A673 (cell line): ENCODE measurements at regions not wholly inside any gene's neighbourhood (a gene's known extent, or its start where the extent isn't known, plus 50 kb on each side); places are given as distances from the start of the nearest gene placed in this dataset.

Experiments used
- BruUV-seq: library from RNA; stranded (reverse); fragments of 400-500 nt; replicated peaks from 2 replicates; lab custom pipeline; 2021; lab: Mats Ljungman, UMichigan
- CTCF ChIA-PET: fragments of 300-600 bp; sonication (Branson Sonifier 250); formaldehyde crosslinking; loops from one replicate; lab custom pipeline; 2022; ENCODE audit warnings: antibody characterized with exemption; lab: Charles Lee
- POLR2A ChIA-PET: fragments of 300-600 bp; sonication (Branson Sonifier 250); formaldehyde crosslinking; loops from one replicate; lab custom pipeline; 2022; ENCODE audit warnings: antibody characterized with exemption; ENCODE audit not compliant: low non-redundant PET; lab: Charles Lee
- DNase-seq: peaks from one replicate; pipeline ENCODE4 v3.0.0-alpha.2; 2015; ENCODE audit warnings: low spot score
- H3K27ac ChIP-seq: fragments of 200-600 bp; sonication (generic); 2 replicates; pipeline ENCODE4 v1.5.1; 2016; ENCODE audit warnings: mixed run types, low read depth, mild to moderate bottlenecking, mixed read lengths, antibody characterized with exemption, low read length; ENCODE audit not compliant: poor library complexity, severe bottlenecking
- H3K27me3 ChIP-seq: fragments of 200-600 bp; sonication (generic); replicated peaks from 2 replicates; pipeline ENCODE4 v1.6.1; 2017; ENCODE audit warnings: mixed run types, low read depth, mild to moderate bottlenecking, mixed read lengths, antibody characterized with exemption, low read length; ENCODE audit not compliant: insufficient read depth, poor library complexity
- H3K36me3 ChIP-seq: fragments of 200-600 bp; sonication (generic); 2 replicates; pipeline ENCODE4 v1.6.1; 2016; ENCODE audit warnings: mixed run types, mild to moderate bottlenecking, mixed read lengths, antibody characterized with exemption, low read length; ENCODE audit not compliant: insufficient read depth, poor library complexity, severe bottlenecking
- H3K4me1 ChIP-seq: fragments of 200-600 bp; sonication (generic); 2 replicates; pipeline ENCODE4 v1.6.1; 2017; ENCODE audit warnings: mixed run types, mild to moderate bottlenecking, mixed read lengths, antibody characterized with exemption, low read length; ENCODE audit not compliant: insufficient read depth, poor library complexity, severe bottlenecking
- H3K4me3 ChIP-seq: fragments of 200-600 bp; sonication (generic); 2 replicates; pipeline ENCODE4 v1.5.1; 2016; ENCODE audit warnings: low read depth, mixed run types, mild to moderate bottlenecking, mixed read lengths, low read length; ENCODE audit not compliant: poor library complexity, severe bottlenecking
- H3K9me3 ChIP-seq: fragments of 200-600 bp; sonication (generic); 2 replicates; pipeline ENCODE4 v1.6.1; 2016; ENCODE audit warnings: mixed run types, low read depth, mild to moderate bottlenecking, mixed read lengths, antibody characterized with exemption, low read length; ENCODE audit not compliant: poor library complexity, severe bottlenecking
- EZH2 ChIP-seq: fragments of 200-600 bp; sonication (generic); IDR thresholded peaks from 2 replicates; pipeline ENCODE4 v1.6.1; 2017; ENCODE audit warnings: borderline replicate concordance, low read depth, mild to moderate bottlenecking, mixed read lengths, antibody characterized with exemption, low read length; ENCODE audit not compliant: poor library complexity, severe bottlenecking
- intact Hi-C: fragments of 100-400 bp; cut with micrococcal nuclease; formaldehyde crosslinking; loops from one replicate; pipeline ENCODE4 v1.10.0; 2022; ENCODE audit not compliant: unreplicated experiment
- TF ChIP-seq, protein P1 (sequence below): fragments of 300-800, 200-600 bp; sonication (generic); conservative IDR thresholded peaks from 2 replicates; pipeline ENCODE4 v1.5.1; 2017; ENCODE audit warnings: low read depth, mild to moderate bottlenecking, antibody characterized with exemption, low read length, moderate library complexity, mixed read lengths

DNA sequence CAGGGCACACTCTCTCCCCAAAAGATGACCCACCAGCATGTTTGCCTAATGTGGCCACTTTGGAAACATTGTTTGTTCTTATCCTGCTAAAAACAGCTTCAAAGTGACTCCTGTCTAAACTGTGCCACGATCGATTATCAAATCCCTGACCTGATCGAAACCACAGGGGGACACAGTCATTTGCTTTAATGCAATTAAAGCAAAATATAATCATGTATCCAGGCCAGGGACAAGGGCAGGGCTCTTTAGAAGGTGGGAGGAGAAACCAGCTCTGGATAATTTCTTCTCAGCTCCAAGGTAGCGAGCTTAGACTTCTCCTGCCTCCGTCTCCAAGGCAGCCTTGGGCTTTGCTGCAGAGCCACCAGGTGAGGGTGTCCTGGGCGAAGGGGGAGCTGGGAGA, 95.0 kb upstream of the HAND1 start:
- H3K4me1 ChIP-seq = no peaks in the 10 kb centered on the region
- TF ChIP-seq, protein P1, sequence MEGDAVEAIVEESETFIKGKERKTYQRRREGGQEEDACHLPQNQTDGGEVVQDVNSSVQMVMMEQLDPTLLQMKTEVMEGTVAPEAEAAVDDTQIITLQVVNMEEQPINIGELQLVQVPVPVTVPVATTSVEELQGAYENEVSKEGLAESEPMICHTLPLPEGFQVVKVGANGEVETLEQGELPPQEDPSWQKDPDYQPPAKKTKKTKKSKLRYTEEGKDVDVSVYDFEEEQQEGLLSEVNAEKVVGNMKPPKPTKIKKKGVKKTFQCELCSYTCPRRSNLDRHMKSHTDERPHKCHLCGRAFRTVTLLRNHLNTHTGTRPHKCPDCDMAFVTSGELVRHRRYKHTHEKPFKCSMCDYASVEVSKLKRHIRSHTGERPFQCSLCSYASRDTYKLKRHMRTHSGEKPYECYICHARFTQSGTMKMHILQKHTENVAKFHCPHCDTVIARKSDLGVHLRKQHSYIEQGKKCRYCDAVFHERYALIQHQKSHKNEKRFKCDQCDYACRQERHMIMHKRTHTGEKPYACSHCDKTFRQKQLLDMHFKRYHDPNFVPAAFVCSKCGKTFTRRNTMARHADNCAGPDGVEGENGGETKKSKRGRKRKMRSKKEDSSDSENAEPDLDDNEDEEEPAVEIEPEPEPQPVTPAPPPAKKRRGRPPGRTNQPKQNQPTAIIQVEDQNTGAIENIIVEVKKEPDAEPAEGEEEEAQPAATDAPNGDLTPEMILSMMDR = no peak
- TF ChIP-seq EZH2 = no peak
- CTCF ChIA-PET = no interaction called here
- no peaks in the 10 kb centered on the region for H3K36me3 ChIP-seq
- BruUV-seq = no TSS peak
- intact Hi-C loops = no loop called here
- DNase-seq = no peak
- no peaks in the 10 kb centered on the region for H3K27me3 ChIP-seq
- POLR2A ChIA-PET = no interaction called here
- H3K27ac ChIP-seq = no peak overlapping the region
- no peaks in the 10 kb centered on the region for H3K9me3 ChIP-seq
- H3K4me3 ChIP-seq = no peak overlapping the region

DNA sequence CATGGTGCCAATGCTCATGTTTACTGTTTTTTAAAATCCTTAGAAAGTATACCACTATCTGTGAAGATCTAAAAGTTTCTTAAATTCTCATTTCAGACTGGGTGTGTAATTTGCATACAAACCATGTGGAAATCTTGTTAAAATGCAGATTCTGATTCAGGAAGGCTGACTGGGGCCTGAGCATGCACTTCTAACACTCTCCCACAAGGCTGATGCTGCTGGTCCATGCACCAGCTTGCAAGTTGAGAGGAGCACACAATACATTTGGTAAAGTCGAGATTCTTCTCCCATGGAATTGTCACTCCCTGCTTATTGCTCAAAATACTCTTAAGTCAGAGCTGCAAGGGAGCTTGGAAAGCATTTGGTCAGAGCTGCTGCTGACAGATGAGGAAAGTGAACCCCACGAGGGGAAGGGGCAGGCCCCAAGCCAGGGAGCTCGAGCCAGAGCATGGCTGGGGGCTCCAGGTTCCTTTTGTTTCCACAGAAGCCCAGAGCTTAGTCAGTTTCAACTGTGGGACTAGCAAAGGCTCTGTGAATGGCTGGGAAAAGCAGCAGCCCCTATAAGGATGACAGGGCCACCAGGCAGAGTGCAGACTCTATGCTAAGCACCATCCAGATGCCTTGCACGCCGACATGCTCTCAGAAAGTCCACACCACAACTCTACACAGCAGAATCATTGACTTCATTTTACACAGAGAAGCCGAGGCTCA, 93.5 kb upstream of the HAND1 start:
- Histone ChIP-seq H3K4me3 (no peak overlapping the region), H3K4me1 (no peaks in the 10 kb centered on the region), H3K27ac (no peak overlapping the region), H3K27me3 (no peaks in the 10 kb centered on the region), H3K36me3 (no peaks in the 10 kb centered on the region), H3K9me3 (no peaks in the 10 kb centered on the region)
- POLR2A ChIA-PET = no interaction called here
- CTCF ChIA-PET = no interaction called here
- intact Hi-C loops = no loop called here
- DNase-seq = no peak
- TF ChIP-seq, protein P1 = no peak
- TF ChIP-seq EZH2 = no peak
- BruUV-seq = no TSS peak

DNA sequence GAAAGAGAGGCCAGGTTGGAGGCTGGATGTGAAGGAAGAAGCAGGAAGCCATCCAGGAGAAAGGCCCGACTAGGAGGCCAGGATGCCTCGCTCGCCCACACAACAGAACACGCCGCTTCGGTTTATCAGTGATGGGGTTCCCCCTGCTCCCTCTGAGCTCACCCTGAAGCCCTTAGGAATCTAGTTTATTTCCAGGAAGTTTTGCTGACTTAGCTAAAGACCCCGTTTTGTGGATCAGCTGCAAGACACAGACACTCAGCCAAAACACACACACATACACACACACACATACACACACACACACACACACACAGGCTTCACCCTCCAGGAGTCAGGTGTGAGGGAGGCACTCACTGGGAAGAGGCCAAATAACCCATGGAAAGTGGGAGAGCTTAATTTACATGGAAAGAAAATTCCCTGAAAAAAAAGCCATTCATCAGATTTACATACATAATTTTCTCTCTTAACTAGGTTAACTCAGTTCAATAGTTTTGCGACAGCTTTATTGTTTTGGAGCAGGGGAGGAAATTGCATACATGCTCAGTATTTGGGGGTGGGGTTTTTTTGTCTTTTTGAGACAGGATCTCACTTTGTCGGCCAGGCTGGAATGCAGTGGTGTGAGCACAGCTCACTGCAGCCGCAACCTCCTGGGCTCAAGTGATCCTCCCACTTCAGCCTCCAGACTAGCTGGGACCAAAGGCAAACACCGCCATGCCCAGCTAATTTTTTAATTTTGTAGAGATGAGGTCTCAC, 92.7 kb upstream of the HAND1 start:
- no peak overlapping the region for H3K27ac ChIP-seq
- DNase-seq = peak; percentile 7
- H3K4me3 ChIP-seq = no peak overlapping the region
- intact Hi-C loops = no loop called here
- H3K9me3 ChIP-seq = no peaks in the 10 kb centered on the region
- POLR2A ChIA-PET = no interaction called here
- TF ChIP-seq, protein P1 = no peak
- no peak for TF ChIP-seq EZH2
- no peaks in the 10 kb centered on the region for H3K36me3 ChIP-seq
- BruUV-seq = no TSS peak
- CTCF ChIA-PET = no interaction called here
- H3K4me1 ChIP-seq = no peaks in the 10 kb centered on the region
- H3K27me3 ChIP-seq = no peaks in the 10 kb centered on the region
